ENCODE measurements at regions not wholly inside any gene's neighbourhood (a gene's known extent, or its start where the extent isn't known, plus 50 kb on each side); places are given as distances from the start of the nearest gene placed in this dataset.

GRCh38 chrX:10900585-10901289, 210.4 kb upstream of the HCCS start:
- Mint-ChIP-seq H3K4me3 (no peak overlapping the region), H3K36me3 (no peaks in the 10 kb centered on the region)
- DNase-seq (ENCODE audit: low spot score in 2 of 2, unreplicated experiment in 2 of 2): no peak

DNA sequence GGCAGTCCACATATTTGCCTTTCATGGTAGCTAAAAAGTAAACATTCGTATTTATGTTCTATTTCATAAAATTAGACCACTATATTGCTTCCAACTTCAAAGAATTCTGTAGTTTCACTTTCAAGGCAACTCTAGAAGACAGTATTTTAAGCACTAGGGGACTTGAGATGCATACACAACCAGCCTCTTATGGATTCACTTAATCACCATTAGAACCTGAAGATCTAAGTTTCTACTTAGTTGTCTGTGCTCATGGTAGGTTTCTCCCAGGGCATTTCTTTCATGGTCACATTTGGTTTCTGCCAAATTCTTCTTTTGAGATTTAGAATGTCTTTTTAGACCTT, 209.9 kb upstream of the HCCS start:
- Mint-ChIP-seq H3K27ac (no peak overlapping the region), H3K27me3 (ENCODE audit: low read depth) (no peaks in the 10 kb centered on the region)
- TF ChIP-seq, protein P1, sequence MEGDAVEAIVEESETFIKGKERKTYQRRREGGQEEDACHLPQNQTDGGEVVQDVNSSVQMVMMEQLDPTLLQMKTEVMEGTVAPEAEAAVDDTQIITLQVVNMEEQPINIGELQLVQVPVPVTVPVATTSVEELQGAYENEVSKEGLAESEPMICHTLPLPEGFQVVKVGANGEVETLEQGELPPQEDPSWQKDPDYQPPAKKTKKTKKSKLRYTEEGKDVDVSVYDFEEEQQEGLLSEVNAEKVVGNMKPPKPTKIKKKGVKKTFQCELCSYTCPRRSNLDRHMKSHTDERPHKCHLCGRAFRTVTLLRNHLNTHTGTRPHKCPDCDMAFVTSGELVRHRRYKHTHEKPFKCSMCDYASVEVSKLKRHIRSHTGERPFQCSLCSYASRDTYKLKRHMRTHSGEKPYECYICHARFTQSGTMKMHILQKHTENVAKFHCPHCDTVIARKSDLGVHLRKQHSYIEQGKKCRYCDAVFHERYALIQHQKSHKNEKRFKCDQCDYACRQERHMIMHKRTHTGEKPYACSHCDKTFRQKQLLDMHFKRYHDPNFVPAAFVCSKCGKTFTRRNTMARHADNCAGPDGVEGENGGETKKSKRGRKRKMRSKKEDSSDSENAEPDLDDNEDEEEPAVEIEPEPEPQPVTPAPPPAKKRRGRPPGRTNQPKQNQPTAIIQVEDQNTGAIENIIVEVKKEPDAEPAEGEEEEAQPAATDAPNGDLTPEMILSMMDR (IDR thresholded peaks at IDR 0.05; ENCODE audit: unreplicated experiment): no peak

More at GRCh38 chrX:10900585-10901289, 210.4 kb upstream of the HCCS start:
- Mint-ChIP-seq H3K9me3 (peaks cover 45% of the 10 kb centered on the region), H3K27me3 (ENCODE audit: low read depth) (no peaks in the 10 kb centered on the region), H3K4me1 (peaks cover 7% of the 10 kb centered on the region), H3K27ac (peak overlapping the region; percentile 41)
- TF ChIP-seq, protein P1 (IDR thresholded peaks at IDR 0.05; ENCODE audit: unreplicated experiment): no peak

DNA sequence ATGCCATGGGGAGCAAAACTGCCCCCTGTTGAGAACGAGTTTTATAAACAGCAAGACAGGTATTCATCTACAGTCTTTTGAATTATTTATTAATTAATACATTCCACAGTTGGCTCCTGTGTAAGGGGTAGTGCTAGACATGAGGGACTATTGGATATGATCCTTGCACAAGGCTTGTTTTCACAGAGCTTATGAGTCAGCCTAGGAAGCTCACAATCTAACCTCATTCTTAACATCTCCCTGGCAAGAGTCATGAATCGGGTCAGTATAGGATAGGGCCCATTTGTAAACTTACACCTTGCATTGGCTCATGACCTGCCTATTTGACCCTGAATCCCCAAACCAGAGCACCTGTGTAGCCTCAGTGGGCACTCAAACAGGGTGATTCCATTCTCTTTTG, 209.1 kb upstream of the HCCS start:
- no peak for DNase-seq (ENCODE audit: low spot score in 2 of 2, unreplicated experiment in 2 of 2)
- no peak overlapping the region for H3K27ac Mint-ChIP-seq
- peaks cover 46% of the 10 kb centered on the region for H3K9me3 Mint-ChIP-seq
- TF ChIP-seq, protein P1 (IDR thresholded peaks at IDR 0.05; ENCODE audit: unreplicated experiment): no peak
- peaks cover 2% of the 10 kb centered on the region for H3K36me3 Mint-ChIP-seq
- no peaks in the 10 kb centered on the region for H3K27me3 Mint-ChIP-seq (ENCODE audit: low read depth)
- peaks cover 7% of the 10 kb centered on the region for H3K4me1 Mint-ChIP-seq
- H3K4me3 Mint-ChIP-seq: no peak overlapping the region

More for the DNA sequence above, 209.9 kb upstream of the HCCS start:
- no peak for DNase-seq (ENCODE audit: low spot score in 2 of 2, unreplicated experiment in 2 of 2)
- H3K9me3 Mint-ChIP-seq: peaks cover 46% of the 10 kb centered on the region
- peaks cover 7% of the 10 kb centered on the region for H3K4me1 Mint-ChIP-seq
- no peak overlapping the region for H3K4me3 Mint-ChIP-seq
- H3K36me3 Mint-ChIP-seq: no peaks in the 10 kb centered on the region

DNA sequence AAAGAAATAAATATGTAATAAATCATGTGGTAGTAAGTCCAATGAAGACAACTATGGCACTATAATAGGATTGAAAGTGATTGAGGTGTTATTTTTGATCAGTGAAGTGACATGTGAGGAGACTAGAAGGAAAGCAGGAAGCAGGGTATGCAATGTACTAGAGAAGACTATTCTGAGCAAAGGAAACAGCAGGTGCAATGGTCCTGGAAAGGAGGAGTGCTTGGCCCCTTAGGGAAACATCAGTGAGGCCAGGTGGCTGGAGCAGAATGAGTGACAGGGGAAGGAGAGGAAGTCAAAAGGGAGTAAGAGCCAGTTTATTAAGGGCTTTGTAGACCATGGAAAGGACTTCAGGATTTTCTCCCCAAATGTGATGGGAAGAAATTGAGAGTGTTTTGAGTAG, 207.6 kb upstream of the HCCS start:
- peaks cover 7% of the 10 kb centered on the region for H3K36me3 Mint-ChIP-seq
- TF ChIP-seq, protein P1 (IDR thresholded peaks at IDR 0.05; ENCODE audit: unreplicated experiment): no peak
- no peaks in the 10 kb centered on the region for H3K27me3 Mint-ChIP-seq (ENCODE audit: low read depth)
- peaks cover 7% of the 10 kb centered on the region for H3K4me1 Mint-ChIP-seq
- no peak overlapping the region for H3K4me3 Mint-ChIP-seq
- no peak overlapping the region for H3K27ac Mint-ChIP-seq
- peaks cover 50% of the 10 kb centered on the region for H3K9me3 Mint-ChIP-seq
- no peak for DNase-seq (ENCODE audit: low spot score in 2 of 2, unreplicated experiment in 2 of 2)

DNA sequence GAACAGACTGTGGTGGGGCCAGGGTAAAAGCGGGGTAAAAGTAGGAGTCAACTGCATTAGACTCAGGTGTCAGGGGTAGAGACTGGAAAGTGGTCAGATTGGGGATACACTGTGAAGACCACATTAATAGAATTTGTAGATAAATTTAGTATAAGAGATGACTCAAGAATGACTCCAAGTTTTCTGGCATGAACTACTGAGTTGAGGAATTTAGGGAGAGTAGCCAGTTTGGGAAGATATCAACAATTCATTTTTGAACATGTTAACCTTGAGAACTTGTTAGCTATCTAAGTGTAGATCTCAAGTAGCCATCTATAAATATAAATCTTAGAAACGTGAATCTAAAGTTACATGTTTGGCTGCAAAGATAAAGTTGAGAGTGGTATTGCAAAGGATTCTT, 206.9 kb upstream of the HCCS start:
- Mint-ChIP-seq H3K4me1 (peaks cover 7% of the 10 kb centered on the region), H3K36me3 (peaks cover 7% of the 10 kb centered on the region), H3K4me3 (no peak overlapping the region), H3K27me3 (ENCODE audit: low read depth) (no peaks in the 10 kb centered on the region), H3K27ac (no peak overlapping the region), H3K9me3 (peaks cover 47% of the 10 kb centered on the region)
- TF ChIP-seq, protein P1 (IDR thresholded peaks at IDR 0.05; ENCODE audit: unreplicated experiment): no peak
- DNase-seq (ENCODE audit: low spot score in 2 of 2, unreplicated experiment in 2 of 2): no peak

Data from mesothelial cell of epicardium (in vitro differentiated cells).